Mesenchymal stem cell (in vitro differentiated cells and primary cell): ENCODE measurements at regions not wholly inside any gene's neighbourhood (a gene's known extent, or its start where the extent isn't known, plus 50 kb on each side); places are given as distances from the start of the nearest gene placed in this dataset. TPM values are rescaled to one million over a fixed set of nuclear protein-coding genes. Genes with fewer than 3 reads are reported as not detected.

Source experiments
- small RNA-seq: library from polyadenylated mRNA; stranded (forward); fragments of <200 nt; extraction: miRNeasy Mini kit (QIAGEN cat#:217004); gene quantifications from one replicate; pipeline ENCODE3, GENCODE V24; 2013; ENCODE audit warnings: low read depth

Small RNAs in the stretch of these regions (small RNA-seq; reads per million reads assigned to genes)
- gene MIR6078 (not detected), gene RNU6-163P (not detected)
